Neural cell (in vitro differentiated cells): ENCODE measurements at regions not wholly inside any gene's neighbourhood (a gene's known extent, or its start where the extent isn't known, plus 50 kb on each side); places are given as distances from the start of the nearest gene placed in this dataset.
"Not testable (repeated sequence)": the region's sequence is repeated elsewhere in the genome, so short reads cannot be mapped to it uniquely, and the experiment has no call there.

Source experiments
- H2AFZ ChIP-seq: fragments of 200-600, 300-800 bp; sonication (generic), shearing (Covaris generic); 2 replicates; pipeline ENCODE4 v1.6.0; 2014; ENCODE audit warnings: low read depth, mild to moderate bottlenecking, antibody characterized with exemption, low read length, moderate library complexity
- H3F3A ChIP-seq: fragments of 200-600 bp; shearing (Covaris generic); 2 replicates; pipeline ENCODE4 v1.6.1; 2016; ENCODE audit warnings: mild to moderate bottlenecking, moderate library complexity, mixed read lengths, antibody characterized with exemption, low read length; ENCODE audit not compliant: insufficient read depth, poor library complexity, severe bottlenecking
- H3K27ac ChIP-seq: fragments of 200-600, 300-800 bp; sonication (generic), shearing (Covaris generic); 2 replicates; pipeline ENCODE4 v1.5.1; 2014; ENCODE audit warnings: mild to moderate bottlenecking, low read length, moderate library complexity
- H3K27me3 ChIP-seq: fragments of 300-800, 200-600 bp; sonication (generic), shearing (Covaris generic); 2 replicates; pipeline ENCODE4 v1.6.0; 2014; ENCODE audit warnings: mild to moderate bottlenecking, low read depth, low read length, moderate library complexity; ENCODE audit not compliant: insufficient read depth
- H3K36me3 ChIP-seq: fragments of 300-800, 200-600 bp; sonication (generic), shearing (Covaris generic); 2 replicates; pipeline ENCODE4 v1.5.1; 2014; ENCODE audit warnings: mild to moderate bottlenecking, antibody characterized with exemption, low read length, moderate library complexity; ENCODE audit not compliant: insufficient read depth
- H3K4me2 ChIP-seq: fragments of 300-800, 200-600 bp; sonication (generic), shearing (Covaris generic); 2 replicates; pipeline ENCODE4 v1.6.0; 2014; ENCODE audit warnings: mild to moderate bottlenecking, low read length
- H3K4me3 ChIP-seq: fragments of 300-800, 200-600 bp; sonication (generic), shearing (Covaris generic); 2 replicates; pipeline ENCODE4 v1.5.1; 2014; ENCODE audit warnings: mild to moderate bottlenecking, low read length, moderate library complexity
- H3K79me2 ChIP-seq: fragments of 200-600 bp; shearing (Covaris generic); replicated peaks from 2 replicates; pipeline ENCODE4 v1.6.0; 2014; ENCODE audit warnings: mild to moderate bottlenecking, low read length, moderate library complexity; ENCODE audit not compliant: insufficient read depth
- H3K9ac ChIP-seq: fragments of 300-800, 200-600 bp; sonication (generic), shearing (Covaris generic); 2 replicates; pipeline ENCODE4 v1.6.1; 2016; ENCODE audit warnings: mild to moderate bottlenecking, low read length, mixed read lengths
- H3K9me2 ChIP-seq: fragments of 200-600 bp; shearing (Covaris generic); 2 replicates; pipeline ENCODE4 v1.6.1; 2016; ENCODE audit warnings: mild to moderate bottlenecking, low read length, mixed read lengths; ENCODE audit not compliant: insufficient read depth
- H3K9me3 ChIP-seq: fragments of 200-600, 300-800 bp; sonication (generic), shearing (Covaris generic); 2 replicates; pipeline ENCODE4 v1.6.1; 2016; ENCODE audit warnings: mild to moderate bottlenecking, mixed run types, low read length, moderate library complexity, mixed read lengths
- H4K20me1 ChIP-seq: fragments of 200-600 bp; shearing (Covaris generic); 2 replicates; pipeline ENCODE4 v1.6.1; 2016; ENCODE audit warnings: mild to moderate bottlenecking, mixed run types; ENCODE audit not compliant: insufficient read depth
- CTCF ChIP-seq: fragments of 450-650 bp; IDR thresholded peaks from 2 replicates; pipeline ENCODE4 v1.5.1; 2014; ENCODE audit warnings: antibody characterized with exemption, mild to moderate bottlenecking, moderate library complexity; ENCODE audit not compliant: poor library complexity, severe bottlenecking
- EP300 ChIP-seq: fragments of 450-650 bp; conservative IDR thresholded peaks from 2 replicates; pipeline ENCODE4 v1.6.1; 2014; ENCODE audit warnings: antibody characterized with exemption, mild to moderate bottlenecking, moderate library complexity; ENCODE audit not compliant: poor library complexity, severe bottlenecking
- EZH2 ChIP-seq: fragments of 200-600, 300-800 bp; shearing (Covaris generic), sonication (generic); IDR thresholded peaks from 2 replicates; pipeline ENCODE4 v1.6.1; 2014; ENCODE audit warnings: antibody characterized with exemption, low read length, borderline replicate concordance, mild to moderate bottlenecking; ENCODE audit not compliant: insufficient read depth, poor library complexity, severe bottlenecking
- MXI1 ChIP-seq: fragments of 450-650 bp; conservative IDR thresholded peaks from 2 replicates; pipeline ENCODE4 v1.6.1; 2014; ENCODE audit warnings: antibody characterized with exemption, mild to moderate bottlenecking; ENCODE audit not compliant: poor library complexity, severe bottlenecking
- POLR2AphosphoS5 ChIP-seq: IDR thresholded peaks from 2 replicates; pipeline ENCODE4 v1.6.1; 2012
- RAD21 ChIP-seq: fragments of 450-650 bp; conservative IDR thresholded peaks from 2 replicates; pipeline ENCODE4 v1.6.1; 2014; ENCODE audit warnings: antibody characterized with exemption, mild to moderate bottlenecking, moderate library complexity
- REST ChIP-seq: IDR thresholded peaks from 2 replicates; pipeline ENCODE4 v1.6.1; 2012; ENCODE audit warnings: borderline replicate concordance
- SMC3 ChIP-seq: fragments of 450-650 bp; conservative IDR thresholded peaks from 2 replicates; pipeline ENCODE4 v1.6.1; 2014; ENCODE audit warnings: antibody characterized with exemption, mild to moderate bottlenecking, moderate library complexity; ENCODE audit not compliant: poor library complexity
- TAF1 ChIP-seq: IDR thresholded peaks from 2 replicates; pipeline ENCODE4 v1.6.1; 2012; ENCODE audit warnings: low read depth

DNA sequence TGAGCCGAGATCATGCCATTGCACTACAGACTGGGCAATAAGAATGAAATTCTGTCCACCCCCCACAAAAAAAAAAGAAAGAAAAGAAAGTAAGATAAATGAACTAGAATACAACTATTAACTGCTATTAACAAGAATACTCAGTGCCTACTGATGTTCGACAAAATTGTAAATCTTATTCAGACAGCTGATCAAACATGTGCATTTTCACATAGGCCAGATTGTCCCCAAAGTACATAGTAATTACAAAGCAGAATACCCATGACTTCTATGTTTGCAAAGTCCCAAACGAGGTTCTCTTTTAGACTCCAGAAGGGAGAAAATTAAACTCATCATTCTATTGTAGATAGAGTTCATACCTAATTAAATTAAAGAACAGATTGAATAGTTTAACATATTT is 113.4 kb downstream of the UFM1 start:
- Histone ChIP-seq H3K9me2 (no peaks in the 10 kb centered on the region), H3K27ac (no peak overlapping the region), H3K9ac (no peak overlapping the region), H3K27me3 (no peaks in the 10 kb centered on the region), H3K4me3 (no peak overlapping the region), H2AFZ (no peak overlapping the region), H4K20me1 (no peaks in the 10 kb centered on the region), H3F3A (no peaks in the 10 kb centered on the region), H3K79me2 (no peaks in the 10 kb centered on the region), H3K9me3 (no peaks in the 10 kb centered on the region), H3K36me3 (no peaks in the 10 kb centered on the region), H3K4me2 (no peak overlapping the region)
- TF ChIP-seq MXI1 = no peak
- no peak for TF ChIP-seq RAD21
- TF ChIP-seq EZH2 = no peak
- TF ChIP-seq SMC3 = no peak
- no peak for TF ChIP-seq REST
- no peak for TF ChIP-seq POLR2AphosphoS5
- no peak for TF ChIP-seq EP300
- no peak for TF ChIP-seq TAF1
- TF ChIP-seq CTCF = no peak

GRCh38 chr13:38472411-38472810 is 122.8 kb downstream of the UFM1 start:
- H3F3A ChIP-seq, H3K27ac ChIP-seq, H3K27me3 ChIP-seq, H3K9me2 ChIP-seq, H3K9me3 ChIP-seq, H3K4me3 ChIP-seq, H2AFZ ChIP-seq, H3K79me2 ChIP-seq, H3K36me3 ChIP-seq, H4K20me1 ChIP-seq, H3K9ac ChIP-seq, H3K4me2 ChIP-seq: not testable (repeated sequence)

- Histone ChIP-seq H3K4me2 (no peak overlapping the region), H3K9ac (no peak overlapping the region), H2AFZ (no peak overlapping the region), H3K27ac (no peak overlapping the region), H3K4me3 (no peak overlapping the region), H4K20me1 (no peaks in the 10 kb centered on the region), H3K27me3 (no peaks in the 10 kb centered on the region), H3K36me3 (no peaks in the 10 kb centered on the region), H3K9me2 (no peaks in the 10 kb centered on the region), H3K79me2 (no peaks in the 10 kb centered on the region), H3F3A (no peaks in the 10 kb centered on the region), H3K9me3 (no peaks in the 10 kb centered on the region)
- TF ChIP-seq RAD21 (no peak), CTCF (no peak), POLR2AphosphoS5 (no peak), SMC3 (no peak), EP300 (no peak), MXI1 (no peak), REST (no peak)
These were observed 123.7 kb downstream of the UFM1 start for GRCh38 chr13:38473305-38473704.
